ENCODE measurements at regions not wholly inside any gene's neighbourhood (a gene's known extent, or its start where the extent isn't known, plus 50 kb on each side); places are given as distances from the start of the nearest gene placed in this dataset.
"Not testable (repeated sequence)": the region's sequence is repeated elsewhere in the genome, so short reads cannot be mapped to it uniquely, and the experiment has no call there.

GRCh38 chr5:82551192-82551591 lies 273.0 kb upstream of the RPS23 start:
- DNase-seq (ENCODE audit: low read depth) = no peak

GRCh38 chr5:82549263-82549662 lies 271.1 kb upstream of the RPS23 start:
- no peak for DNase-seq (ENCODE audit: low read depth)

DNA sequence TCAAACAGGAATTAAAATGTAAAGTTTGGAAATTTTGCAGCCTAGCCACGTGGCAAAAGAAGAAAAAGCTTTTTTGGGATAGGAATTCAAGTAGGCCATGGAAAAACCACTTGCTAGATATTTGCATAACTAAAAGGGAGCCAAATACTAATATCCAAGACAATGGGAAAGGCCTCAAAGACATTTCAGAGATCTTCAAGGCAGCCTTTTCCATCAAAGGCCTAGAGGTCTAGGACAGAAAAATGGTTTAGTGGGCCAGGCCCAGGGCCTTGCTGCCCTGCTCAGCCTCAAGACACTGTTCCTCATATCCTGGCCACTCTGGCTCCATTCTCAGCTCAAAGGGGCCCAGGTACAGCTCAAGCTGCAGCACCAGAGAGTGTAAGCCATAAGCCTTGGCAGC lies 265.9 kb upstream of the RPS23 start:
- no peak for DNase-seq (ENCODE audit: low read depth)

DNA sequence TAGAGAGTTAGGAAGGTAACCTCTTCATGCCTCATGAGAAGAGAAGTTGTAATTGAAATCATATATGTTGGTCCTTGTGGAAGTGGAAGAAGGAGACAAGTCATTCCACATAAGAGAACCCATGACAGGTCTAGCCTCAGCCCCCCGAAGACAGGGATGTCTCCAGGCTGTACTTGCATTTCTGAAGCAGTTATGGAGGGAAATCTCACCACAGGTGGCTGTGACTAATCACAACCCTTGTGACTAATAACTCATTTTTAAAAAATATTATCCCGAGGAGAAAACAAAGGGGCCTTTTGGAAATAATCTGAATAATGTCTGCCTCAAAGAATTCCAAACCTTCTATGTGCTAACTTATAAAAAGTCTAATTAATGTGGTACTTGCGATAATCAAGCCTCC lies 262.1 kb upstream of the RPS23 start:
- no peak for DNase-seq (ENCODE audit: low read depth)

- no peak for DNase-seq (ENCODE audit: low read depth)
Measured at GRCh38 chr5:82538339-82539034, 260.3 kb upstream of the RPS23 start.

DNA sequence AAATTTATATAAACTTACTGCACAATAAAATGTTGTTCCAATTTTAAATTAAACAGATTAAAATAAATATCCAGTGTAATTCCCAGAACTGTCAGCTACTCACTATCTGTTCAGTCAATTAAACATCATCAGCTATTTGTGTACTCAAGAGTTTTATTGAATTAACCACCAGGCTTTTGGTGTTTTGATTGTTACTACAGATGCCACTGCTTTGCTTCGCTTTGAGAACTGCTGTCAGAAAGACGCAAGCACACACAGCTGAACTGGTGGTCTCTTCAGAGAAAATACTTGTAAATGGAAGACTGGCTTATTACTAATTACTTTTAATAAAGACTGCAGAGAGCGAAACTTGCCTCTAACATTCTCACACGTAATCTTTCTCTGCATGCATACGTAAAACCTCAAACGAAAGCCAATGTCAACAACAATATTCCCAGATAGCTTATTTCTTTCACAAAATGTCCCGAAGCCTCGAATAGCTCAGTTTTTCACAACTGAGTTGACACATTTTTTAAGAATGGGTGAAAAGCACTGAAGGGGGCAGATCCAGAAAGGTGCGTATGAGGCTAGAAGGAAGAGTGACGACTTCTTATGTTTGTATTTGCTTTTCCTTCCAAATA lies 259.6 kb upstream of the RPS23 start:
- no peak for DNase-seq (ENCODE audit: low read depth)

DNA sequence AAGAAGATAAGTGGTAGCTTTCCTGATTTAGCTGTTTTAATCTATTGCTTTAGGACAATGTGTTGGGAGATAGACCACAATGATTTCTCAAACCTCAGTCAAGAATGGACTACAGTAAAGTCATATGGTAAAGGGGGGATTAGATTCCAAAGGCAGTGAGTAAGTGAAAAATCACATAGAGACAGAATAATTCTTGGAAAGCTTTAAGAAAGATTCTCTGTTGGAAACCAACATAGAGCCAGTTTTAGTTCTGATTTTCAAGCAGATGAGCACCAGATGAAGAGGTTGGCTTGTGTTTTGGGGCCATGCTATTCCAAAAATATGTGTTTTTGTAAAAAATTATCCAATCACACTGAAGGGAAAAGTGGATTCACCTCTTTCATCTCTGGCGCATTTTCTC lies 256.8 kb upstream of the RPS23 start:
- no peak for DNase-seq (ENCODE audit: low read depth)

DNA sequence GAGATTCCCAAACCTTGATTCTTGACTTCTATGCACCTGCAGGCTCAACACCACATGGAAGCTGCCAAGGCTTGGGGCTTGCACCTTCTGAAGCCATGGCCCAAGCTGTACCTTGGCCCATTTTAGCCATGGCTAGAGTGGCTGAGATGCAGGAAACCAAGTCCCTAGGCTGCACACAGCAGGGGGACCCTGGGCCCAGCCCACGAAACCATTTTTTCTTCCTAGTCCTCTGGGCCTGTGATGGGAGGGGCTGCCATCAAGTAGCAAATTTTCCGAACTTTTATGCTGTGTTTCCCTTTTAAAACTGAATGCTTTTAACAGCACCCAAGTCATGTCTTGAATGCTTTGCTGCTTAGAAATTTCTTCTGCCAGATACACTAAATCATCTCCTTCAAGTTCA lies 253.9 kb upstream of the RPS23 start:
- DNase-seq (ENCODE audit: low read depth) = not testable (repeated sequence)

- no peak for DNase-seq (ENCODE audit: low read depth)
Measured at GRCh38 chr5:82526540-82526939, 248.4 kb upstream of the RPS23 start.

DNA sequence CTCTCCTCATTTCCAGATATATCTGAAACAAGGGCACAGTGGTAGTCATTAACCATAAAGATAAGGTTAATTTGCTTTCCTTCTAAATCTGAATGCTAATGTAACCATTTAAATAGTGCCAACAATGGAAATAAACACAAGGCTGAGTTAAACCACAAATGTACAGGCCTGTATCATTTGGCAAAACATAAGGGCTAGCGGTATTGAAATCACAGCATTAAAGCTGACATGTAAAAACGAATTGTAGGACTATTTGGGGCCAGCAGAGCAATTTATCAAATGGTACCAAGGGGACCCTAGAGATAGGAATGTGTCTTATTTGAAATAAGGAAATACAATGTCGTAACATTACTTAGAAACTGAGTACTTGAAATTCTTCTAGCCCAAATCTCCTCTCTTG lies 247.5 kb upstream of the RPS23 start:
- no peak for DNase-seq (ENCODE audit: low read depth)

DNA sequence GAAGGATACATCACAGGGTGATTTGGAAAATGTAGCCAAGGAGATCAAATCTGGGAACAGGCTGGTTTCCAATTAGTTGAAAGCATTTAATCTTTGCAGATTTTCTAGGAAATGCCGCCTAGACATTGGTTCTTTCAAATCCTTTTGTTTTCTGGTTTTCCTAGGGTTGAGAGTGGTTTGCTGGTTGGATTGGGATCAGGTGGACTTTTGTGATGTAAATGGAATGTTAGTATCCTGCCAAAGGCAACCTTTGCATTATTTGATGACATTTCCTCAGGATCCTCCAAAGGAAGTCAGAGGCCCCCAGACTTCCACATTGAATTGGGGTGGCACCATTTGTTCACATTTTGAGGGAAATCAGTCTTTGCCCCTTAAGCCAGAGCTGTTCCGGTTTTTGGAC lies 245.5 kb upstream of the RPS23 start:
- no peak for DNase-seq (ENCODE audit: low read depth)

DNA sequence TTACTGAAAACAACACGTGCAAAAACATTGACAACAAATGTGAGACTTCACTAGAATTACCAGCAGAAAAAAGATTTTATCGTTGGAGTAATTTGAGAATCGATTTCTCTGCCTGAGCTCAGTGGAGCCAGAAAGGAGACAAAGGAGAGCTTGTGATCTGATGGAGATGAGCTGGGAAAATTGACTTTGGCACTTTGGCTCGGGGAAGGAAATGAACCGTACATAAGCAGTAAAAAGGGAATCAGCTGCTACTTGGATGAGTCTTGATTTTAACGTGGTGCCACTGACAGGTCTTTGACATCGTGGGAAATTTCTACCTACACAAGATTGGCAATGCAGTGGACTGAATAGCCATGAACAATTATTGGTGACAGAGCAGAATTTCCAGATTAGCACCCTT lies 244.7 kb upstream of the RPS23 start:
- no peak for DNase-seq (ENCODE audit: low read depth)

- no peak for DNase-seq (ENCODE audit: low read depth)
Measured at GRCh38 chr5:82521431-82522051, 243.4 kb upstream of the RPS23 start.

- DNase-seq (ENCODE audit: low read depth) = no peak
Measured at GRCh38 chr5:82519558-82519957, 241.4 kb upstream of the RPS23 start.

DNA sequence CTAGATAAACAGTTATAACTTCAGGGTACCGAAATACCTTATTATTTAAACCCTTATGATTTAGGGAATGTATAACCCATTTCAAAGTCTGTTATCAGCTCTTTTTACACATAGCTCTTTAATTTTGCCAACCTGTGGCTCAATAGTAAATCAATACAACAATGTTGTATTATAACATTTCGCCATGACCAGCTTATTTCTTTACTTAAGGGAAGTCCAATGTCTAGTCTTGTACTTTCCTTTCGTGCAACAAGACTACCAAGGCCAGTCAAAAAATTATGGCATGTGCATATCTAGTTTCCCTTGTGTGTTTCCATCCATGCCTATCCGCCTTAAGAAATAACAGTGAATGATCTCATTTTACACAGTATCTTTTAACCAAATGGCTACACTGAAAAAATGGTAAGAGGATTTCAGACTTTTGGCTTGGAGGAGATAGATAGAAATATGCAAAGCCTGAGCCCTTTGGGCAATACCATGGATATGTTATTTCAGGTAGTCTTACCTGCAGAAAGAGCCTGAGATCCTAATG lies 239.5 kb upstream of the RPS23 start:
- DNase-seq (ENCODE audit: low read depth) = no peak

DNA sequence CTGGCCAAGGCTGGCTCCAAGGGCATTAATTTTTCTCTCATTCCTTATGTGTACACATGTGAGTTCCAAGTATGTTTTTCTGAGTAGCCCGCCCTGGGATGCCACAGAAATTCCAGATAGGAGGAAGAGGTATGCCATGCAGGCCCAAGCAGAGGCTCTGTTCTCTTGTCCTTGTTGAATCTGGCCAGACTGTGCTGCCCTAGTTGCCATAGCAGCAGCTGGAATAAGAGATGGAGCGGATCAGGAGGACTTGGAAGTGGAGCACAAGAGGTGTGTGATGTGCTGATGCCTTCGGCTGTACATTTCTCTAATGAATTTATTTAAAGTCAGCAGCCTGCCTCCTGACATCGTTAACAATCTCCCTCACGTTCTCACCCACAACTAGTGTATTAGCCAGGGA lies 235.6 kb upstream of the RPS23 start:
- DNase-seq (ENCODE audit: low read depth) = no peak

- no peak for DNase-seq (ENCODE audit: low read depth)
Measured at GRCh38 chr5:82512025-82512424, 233.9 kb upstream of the RPS23 start.

GRCh38 chr5:82511134-82511533 lies 233.0 kb upstream of the RPS23 start:
- no peak for DNase-seq (ENCODE audit: low read depth)

GRCh38 chr5:82509762-82510161 lies 231.6 kb upstream of the RPS23 start:
- DNase-seq (ENCODE audit: low read depth) = no peak

DNA sequence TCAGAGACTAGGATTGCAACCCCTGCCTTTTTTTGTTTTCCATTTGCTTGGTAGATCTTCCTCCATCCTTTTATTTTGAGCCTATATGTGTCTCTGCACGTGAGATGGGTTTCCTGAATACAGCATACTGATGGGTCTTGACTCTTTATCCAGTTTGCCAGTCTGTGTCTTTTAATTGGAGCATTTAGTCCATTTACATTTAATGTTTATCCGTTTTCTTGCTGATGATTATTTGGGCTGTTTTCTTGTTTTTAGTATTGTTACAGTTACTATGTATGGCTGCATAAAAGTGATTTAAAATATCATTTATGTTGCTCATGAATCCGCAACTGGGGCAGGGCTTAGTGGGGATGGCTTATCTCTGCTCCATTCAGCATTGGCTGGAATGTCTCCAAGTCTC lies 228.2 kb upstream of the RPS23 start:
- DNase-seq (ENCODE audit: low read depth) = not testable (repeated sequence)

- no peak for DNase-seq (ENCODE audit: low read depth)
Measured at GRCh38 chr5:82499725-82500244, 221.6 kb upstream of the RPS23 start.

GRCh38 chr5:82497242-82497641 lies 219.1 kb upstream of the RPS23 start:
- no peak for DNase-seq (ENCODE audit: low read depth)

GRCh38 chr5:82494942-82495341 lies 216.8 kb upstream of the RPS23 start:
- DNase-seq (ENCODE audit: low read depth) = no peak

All from stimulated activated CD4-positive, alpha-beta T cell treated with anti-CD3 and anti-CD28 coated beads, Interleukin-2, amount 100 ng/mL, for 4 hours (primary cell).